ENCODE measurements at regions not wholly inside any gene's neighbourhood (a gene's known extent, or its start where the extent isn't known, plus 50 kb on each side); places are given as distances from the start of the nearest gene placed in this dataset.
"Not testable (repeated sequence)": the region's sequence is repeated elsewhere in the genome, so short reads cannot be mapped to it uniquely, and the experiment has no call there.

DNA sequence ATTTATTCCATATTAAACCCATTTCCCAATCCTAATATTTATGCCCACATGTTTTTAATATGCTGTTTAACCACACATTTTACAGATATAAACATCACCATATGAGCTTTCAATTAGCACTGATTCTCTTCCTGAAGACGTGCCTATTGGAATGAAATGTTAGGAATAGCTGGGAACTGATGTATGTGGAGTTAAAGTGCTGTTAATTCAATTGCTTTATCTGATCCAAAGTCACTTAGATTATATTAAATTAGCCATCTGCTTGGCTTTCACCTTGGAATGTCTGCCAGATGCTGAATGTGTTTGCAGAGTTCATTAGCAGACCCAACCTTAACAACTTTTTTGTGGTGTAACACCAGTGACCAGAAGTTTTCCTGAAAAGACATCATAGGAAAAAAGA, 942.9 kb upstream of the KLHL29 start:
- DNase-seq (ENCODE audit: low read depth in 2 of 2, low spot score in 1 of 2): no peak

DNA sequence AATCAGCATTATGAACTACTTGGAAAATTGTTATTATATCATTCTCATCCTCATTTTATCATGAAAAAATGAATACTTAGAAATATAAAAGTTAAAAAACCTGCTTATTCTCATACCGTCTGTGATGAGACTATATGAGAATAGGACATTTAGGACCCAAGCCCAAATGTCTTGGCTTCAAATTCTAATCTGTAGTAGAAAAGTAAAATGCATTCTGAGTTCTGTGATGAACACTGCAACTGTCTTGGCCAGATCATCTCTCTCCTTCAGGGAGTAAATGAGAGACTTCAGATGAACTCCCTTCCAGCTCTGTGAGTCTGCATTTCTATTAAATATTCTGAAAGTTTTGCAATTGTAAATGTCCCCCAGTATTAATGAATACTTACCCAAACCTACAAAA, 940.7 kb upstream of the KLHL29 start:
- DNase-seq (ENCODE audit: low read depth in 2 of 2, low spot score in 1 of 2): no peak

DNA sequence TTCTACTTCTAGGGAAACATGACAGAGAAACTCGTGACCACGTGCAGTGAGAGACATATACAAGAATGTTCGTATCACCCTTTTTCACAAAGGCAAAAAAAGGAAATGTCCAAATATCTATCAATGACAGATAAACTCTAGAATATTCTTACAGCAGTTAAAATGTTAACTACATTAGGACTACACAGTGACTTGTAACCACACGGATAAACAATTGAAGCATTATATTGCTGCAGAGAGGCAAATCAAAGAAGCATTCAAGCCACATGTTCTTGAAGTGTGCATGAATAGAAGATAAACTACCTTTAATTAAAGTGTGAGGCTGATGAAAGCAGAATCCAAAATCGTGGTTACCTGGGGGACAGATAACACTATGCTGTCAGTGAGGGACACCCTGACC, 935.3 kb upstream of the KLHL29 start:
- no peak for DNase-seq (ENCODE audit: low read depth in 2 of 2, low spot score in 1 of 2)

DNA sequence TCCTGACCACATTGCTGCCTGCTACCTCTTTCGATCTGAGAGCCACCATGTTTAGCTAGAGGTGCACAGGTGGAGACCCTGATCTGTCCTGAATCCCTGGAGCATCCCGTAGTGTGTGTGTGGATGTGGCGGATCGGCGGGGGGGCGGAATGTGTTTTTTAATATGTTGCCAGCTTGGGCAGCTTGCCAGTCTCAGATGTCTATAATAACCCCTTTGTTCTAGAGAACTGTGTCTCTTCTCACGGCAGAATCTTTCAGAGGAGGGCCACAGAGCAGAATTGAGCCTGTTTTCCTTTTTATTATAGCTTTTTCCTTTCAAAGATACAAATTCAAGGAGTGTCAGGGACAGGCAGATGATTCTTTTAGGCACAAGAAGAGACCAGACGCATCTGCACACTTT, 934.1 kb upstream of the KLHL29 start:
- DNase-seq (ENCODE audit: low read depth in 2 of 2, low spot score in 1 of 2): no peak

DNA sequence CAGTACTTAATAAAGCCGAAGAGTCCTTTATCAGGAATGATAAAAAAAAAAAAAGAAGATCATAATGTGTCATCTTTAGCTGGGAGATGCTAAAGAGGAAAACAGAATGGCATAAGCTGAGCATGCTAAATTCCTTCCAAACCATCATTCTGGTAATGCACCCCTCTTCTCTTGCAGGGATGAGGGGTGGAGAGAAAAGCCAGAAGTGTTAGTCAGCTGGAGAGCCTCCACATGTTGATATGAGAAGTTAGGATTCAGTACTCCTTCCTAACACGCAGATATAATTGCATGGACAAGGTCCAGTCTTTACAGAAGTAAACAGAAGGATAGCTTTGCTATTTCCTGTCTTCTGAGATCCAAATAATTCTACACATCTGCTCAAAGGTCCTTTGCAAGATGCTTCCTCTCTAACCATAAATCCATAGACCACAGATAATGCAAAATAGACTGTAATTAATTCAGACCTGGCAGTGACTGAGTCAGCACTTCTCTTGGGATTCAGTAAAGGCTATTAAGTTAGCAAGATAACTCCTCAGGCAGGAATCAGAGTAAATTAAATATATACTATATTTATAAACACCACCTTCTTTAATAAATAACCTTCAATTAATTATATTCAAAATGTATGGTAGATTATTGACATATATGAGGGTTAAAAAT, 930.0 kb upstream of the KLHL29 start:
- no peak for DNase-seq (ENCODE audit: low read depth in 2 of 2, low spot score in 1 of 2)

DNA sequence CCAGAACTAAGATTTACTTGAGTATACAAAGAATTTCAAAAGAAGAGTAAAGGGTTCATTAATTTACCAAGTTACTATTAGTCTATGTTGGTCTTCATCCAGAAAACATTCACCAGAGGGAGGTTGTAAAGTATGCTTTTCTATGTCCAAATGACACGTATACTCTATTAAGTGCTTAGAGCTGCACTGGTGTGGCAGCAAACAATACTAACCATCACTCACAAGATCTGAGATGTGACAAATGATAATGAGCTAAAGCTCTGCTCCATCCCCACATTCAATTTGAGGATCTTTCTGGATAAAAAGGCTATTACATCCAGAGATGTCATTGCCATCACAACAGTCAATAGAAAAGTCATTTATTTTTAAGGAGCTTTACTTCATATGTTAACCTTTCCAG, 926.5 kb upstream of the KLHL29 start:
- no peak for DNase-seq (ENCODE audit: low read depth in 2 of 2, low spot score in 1 of 2)

DNA sequence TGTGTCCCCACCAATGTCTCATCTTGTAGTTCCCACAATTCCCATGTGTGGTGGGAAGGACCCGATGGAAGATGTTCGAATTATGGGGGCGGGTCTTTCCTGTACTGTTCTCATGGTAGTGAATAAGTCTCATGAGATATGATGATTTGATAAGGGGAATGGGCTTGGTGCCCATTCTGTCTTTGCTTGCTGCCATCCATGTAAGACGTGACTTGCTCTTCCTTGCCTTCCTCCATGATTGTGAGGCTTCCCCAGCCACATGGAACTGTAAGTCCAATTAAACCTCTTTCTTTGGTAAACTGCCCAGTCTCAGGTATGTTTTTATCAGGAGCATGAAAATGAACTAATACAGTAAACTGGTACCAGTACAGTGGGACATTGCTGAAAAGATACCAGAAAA, 909.9 kb upstream of the KLHL29 start:
- not testable (repeated sequence) for DNase-seq (ENCODE audit: low read depth in 2 of 2, low spot score in 1 of 2)

DNA sequence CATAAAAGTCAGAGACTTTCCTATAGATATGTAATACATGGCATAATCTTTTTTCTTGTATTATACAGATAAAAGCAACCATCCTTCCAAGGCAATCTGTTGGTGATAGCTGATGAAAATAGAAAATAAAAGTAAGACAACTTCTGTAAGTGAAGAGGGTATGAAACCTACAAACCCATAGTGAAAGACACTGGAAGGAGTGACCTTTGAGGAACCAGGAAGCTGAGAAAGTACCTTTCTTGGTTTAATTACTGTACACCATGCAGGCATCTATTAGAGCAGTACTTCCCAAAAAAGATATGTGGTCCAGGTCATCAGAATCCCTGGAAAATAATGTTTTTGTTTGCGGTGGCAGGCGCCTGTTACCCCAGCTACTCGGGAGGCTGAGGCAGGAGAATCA, 906.6 kb upstream of the KLHL29 start:
- no peak for DNase-seq (ENCODE audit: low read depth in 2 of 2, low spot score in 1 of 2)

DNA sequence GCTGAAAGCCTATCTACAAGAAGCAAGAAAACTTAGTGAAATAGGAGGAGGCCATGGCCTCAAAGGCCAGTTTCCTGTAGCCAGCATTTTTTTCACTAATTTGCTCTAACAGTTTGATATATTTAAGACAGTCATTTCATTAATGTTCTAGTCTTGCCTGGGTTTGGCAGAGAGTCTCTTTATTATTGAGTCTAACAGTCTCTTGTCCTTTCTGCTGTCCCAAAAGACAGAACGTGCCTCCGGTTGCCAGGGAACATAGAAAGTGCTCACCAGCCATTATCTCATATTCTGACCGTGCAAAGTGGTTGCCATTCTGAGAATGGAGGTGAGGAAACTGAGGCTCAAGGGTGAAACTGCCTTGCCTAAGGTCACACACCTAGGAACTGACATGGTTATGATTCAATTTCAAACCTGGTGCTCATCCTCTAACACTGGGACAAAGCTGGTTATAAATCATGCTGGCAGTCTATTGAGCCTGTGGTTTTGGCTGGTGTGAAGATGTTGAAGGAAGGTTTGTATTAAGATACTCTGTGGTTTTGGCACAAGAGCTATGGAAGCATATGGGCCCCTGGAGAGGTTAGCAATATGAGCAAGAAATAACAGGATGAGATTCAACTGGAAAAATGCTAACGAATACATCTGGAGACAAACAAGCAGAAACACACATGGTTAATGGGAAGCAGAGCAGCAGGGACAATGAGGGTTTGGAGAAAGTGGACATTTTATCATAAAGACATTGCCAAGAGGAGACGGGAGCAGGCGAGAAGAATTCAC, 903.3 kb upstream of the KLHL29 start:
- DNase-seq (ENCODE audit: low read depth in 2 of 2, low spot score in 1 of 2): no peak

DNA sequence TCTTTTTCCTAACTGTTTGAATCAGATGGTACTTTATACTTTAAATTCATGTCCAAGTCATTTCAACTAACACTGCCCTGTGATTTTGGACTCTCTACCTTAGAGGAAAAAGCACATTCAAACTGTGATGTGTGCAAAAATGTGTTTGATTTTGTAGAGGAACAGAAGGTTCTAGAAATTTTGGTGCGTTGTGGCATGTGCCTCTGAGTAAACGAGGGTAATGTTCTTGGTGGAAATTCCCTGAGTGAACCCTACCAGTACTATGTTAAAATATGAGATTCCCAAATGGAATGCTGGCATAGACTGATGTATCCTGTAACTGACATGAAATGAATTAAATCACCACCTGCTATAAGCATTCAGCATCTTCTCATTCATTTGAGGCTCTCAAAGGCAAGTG, 901.9 kb upstream of the KLHL29 start:
- DNase-seq (ENCODE audit: low read depth in 2 of 2, low spot score in 1 of 2): no peak

DNA sequence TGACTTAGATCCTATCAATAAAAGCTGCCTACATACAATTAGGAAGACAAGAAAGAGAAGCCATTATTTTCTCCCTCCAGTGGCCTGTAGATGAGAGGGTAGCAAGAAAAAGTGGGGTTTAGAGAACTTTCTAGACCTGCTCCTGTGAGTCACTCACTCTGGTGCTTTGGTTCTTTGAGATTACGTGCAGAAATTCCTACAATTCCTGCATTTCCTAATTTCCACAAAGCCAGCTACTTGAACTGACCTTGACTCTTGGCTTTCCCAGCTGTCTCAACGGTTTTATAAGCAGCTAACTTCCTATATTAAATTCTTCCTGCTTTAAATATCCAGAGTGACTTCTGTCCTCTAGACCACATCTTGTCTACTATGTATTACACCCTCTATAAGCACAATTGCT, 899.5 kb upstream of the KLHL29 start:
- DNase-seq (ENCODE audit: low read depth in 2 of 2, low spot score in 1 of 2): no peak

DNA sequence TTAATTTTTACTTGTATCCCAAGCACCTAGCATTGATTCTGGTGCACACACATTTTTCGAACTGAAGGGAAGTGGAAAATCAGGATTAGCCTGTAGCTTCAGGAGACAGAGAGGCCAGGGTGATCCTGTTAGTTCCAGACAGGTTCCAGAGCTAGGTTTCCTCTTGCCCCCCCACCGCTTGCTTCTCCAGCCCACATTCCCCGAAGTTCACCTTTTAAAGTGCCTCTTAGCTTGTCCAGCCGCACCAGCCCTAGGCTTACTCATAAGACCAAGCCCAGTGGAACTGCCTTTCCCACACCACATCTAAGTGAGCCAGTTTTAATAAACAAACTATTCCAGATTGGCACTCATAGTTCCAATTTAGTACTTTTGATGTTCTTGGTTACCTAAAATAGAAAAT, 898.6 kb upstream of the KLHL29 start:
- no peak for DNase-seq (ENCODE audit: low read depth in 2 of 2, low spot score in 1 of 2)

DNA sequence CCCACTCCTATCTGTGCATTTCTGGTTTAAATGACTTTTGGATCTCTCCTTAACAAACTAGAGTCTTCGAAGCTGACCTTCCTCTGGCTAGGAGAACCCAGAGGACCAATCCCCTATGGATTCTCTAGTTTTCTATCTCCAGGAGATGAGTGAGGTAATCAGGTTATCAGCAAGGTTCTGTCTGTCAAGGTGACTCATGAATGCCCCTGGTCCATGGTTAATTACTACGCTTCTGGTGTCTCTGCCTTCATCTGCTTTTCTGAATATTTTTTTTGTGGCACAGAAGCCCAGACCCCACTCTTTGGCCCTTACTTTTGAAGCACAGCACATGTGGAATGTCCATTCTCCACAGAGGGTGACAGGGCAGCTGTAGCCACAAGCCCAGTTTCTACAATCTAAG, 897.9 kb upstream of the KLHL29 start:
- no peak for DNase-seq (ENCODE audit: low read depth in 2 of 2, low spot score in 1 of 2)

DNA sequence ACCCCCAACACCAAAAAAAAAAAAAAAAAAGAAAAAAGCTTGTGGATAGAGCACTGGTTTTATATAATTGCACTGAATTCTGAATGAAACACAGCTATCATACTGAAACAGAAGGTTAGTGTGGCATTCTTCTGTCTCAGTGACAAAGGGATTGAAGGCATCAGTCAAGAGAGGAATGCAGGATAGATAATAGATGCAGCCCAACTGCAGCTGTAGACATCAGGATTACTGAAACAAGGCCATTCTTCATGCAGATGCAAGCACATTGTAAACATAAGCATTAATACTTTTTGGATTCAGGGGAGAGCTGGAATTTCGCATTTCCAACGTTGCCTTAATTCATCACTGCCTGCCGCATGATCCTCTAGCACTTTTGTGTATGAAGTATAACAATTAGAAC, 897.4 kb upstream of the KLHL29 start:
- no peak for DNase-seq (ENCODE audit: low read depth in 2 of 2, low spot score in 1 of 2)

DNA sequence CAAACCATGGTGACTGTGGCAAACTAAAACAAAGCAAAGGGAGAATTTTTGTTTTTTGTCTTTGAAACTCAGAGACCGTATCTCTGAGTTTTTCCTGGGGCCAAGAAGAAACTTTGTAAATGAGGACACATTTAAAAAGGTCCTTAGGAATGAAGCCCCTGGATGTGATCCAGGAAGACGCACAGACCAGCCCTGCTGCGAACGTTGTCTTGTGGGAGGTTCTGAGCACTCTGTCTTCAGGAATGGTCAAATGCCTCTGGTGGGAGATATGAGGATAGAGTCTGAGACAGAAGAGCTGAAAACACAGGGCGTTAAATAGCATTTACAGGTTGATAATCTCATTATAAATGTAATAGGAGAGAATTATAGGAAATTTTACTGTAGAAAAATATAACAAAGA, 893.5 kb upstream of the KLHL29 start:
- no peak for DNase-seq (ENCODE audit: low read depth in 2 of 2, low spot score in 1 of 2)

DNA sequence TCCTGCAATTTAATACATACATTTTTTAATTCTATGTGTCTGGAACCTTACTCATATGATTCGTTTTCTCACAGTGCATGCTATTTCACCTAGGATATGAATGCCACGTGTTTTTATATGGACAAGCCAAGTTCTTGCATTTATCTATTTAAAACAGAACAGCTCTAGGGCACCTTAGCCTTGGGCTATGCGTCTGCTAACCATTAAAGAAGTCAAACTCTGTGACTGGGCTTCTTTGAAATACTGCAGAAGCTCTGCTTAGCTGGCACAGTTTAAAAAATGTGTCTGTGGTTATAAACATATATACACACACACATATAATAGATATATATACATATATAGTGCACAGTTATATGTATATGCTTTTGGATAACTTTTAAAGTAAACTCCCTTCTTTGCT, 890.8 kb upstream of the KLHL29 start:
- no peak for DNase-seq (ENCODE audit: low read depth in 2 of 2, low spot score in 1 of 2)

DNA sequence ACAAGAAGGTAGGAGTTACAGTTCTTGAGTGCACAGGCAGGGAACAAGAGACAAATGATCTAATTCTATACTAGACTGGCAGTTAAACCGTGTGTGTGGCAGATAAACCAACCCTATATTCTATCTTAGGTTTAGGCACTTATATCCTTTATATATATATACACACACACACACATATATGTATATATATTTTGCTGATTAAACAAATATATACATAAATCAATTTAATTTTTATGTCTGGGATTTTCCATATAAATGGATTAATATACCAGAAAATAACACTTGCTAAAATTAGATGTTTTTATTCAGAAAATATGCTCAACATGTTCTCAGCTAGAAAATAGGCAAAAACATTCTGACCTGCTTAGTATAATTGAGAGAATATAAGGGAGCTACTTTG, 887.9 kb upstream of the KLHL29 start:
- no peak for DNase-seq (ENCODE audit: low read depth in 2 of 2, low spot score in 1 of 2)

DNA sequence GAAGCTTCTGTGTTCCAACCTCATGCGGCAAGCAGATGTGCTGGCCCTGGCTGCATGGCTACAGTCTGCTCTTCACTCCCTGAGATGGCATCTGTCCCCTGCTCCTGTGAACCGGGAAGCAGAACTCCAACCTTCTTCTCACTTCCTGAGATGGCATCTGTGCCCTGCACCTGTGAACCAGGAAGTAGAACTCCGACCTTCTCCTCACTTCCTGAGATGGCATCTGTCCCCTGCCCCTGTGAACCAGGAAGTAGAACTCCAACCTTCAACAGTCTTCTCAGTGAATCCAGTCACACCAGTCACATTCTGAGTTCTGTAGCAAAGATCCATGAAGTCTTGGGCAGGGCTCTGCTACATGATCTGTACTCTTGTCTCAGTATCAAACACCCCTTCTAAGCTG, 887.2 kb upstream of the KLHL29 start:
- no peak for DNase-seq (ENCODE audit: low read depth in 2 of 2, low spot score in 1 of 2)

DNA sequence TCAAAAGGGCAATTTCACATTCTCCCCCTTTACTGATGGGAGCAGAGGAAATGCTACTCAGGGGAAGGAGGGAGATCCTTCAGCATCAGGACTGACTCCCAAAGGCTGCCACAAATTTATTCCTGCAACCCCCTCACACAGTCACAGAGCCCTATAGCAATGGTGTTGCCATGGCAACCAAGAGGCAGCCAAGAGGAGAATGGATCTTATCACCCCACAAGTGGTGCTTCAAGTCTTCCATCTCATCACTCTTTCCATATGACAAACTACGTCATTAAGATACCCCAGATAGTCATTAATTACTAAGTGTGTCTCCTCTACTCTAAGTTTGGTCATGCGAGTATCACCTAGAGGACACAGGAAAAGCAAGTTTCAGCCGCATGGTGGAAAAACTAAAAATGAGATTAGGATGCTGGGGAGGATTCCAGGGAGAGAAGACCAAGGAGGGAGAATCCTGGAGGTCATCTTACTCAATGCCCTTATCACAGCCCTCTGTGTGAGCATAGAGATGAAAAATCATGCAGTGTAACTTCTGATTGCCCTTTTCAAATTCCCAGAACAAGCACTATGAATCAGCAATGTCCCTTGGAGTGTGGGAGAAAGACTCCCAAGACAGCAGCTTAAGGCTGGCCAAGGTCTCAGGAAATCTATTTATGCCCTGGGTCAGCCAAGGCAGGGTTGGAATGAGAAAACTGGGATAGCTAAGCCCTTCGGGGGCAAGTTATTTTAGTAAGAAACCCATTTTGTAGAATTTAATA, 885.7 kb upstream of the KLHL29 start:
- no peak for DNase-seq (ENCODE audit: low read depth in 2 of 2, low spot score in 1 of 2)

DNA sequence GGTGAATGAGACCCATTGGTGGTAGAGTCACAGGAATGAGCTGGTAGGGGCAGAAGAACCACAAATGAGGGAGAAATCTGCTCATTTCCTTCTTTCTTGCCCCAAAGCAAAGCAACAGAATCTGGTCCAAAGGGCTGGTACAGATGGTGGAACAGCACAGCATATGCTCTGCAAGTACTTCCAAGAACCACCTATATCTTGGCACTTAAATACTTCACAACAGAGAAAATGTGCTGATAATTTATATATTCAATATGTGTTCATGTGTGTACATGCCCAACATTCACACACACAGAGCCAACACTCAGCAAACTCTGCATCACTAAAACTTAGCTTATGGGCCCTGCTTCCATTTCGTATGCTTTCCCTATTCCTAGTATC, 884.4 kb upstream of the KLHL29 start:
- no peak for DNase-seq (ENCODE audit: low read depth in 2 of 2, low spot score in 1 of 2)

DNA sequence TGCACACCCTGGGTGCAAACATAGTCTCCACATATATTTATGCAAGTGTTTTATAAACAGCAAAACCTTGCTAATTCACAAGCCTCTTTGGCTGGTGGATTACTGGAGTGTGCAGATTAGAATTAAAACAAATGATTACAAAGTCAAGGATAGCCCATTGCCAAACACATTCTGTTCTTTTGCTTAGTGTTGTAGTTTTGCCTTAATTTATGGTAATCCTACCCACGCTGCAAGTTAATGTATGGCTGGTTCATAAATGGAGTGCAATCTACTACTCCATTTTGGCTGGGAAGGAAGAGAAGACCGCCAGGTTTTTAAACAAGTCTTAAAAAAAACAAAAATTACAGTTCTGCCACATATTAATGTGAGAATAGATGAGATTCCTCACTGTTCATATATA, 883.1 kb upstream of the KLHL29 start:
- DNase-seq (ENCODE audit: low read depth in 2 of 2, low spot score in 1 of 2): no peak

DNA sequence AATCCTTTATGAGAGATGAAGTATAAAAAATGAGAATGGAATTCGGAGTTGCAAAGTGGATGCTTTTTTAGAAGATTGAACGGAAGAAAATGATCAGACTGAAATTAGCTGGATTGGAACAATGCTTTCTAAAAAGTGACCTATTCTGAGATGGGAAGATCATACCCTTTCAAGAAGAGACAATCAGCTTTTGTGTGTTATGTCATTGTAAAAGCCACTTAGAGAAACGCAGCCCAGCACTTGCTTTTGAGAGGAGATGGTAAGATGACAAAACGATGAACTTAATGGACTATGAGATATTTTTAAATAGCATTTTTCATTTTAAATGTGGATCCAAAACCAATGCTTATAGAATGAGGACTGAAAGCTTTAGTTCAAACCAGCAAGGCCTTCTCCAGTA, 871.4 kb upstream of the KLHL29 start:
- DNase-seq (ENCODE audit: low read depth in 2 of 2, low spot score in 1 of 2): no peak
